ENCODE measurements at regions not wholly inside any gene's neighbourhood (a gene's known extent, or its start where the extent isn't known, plus 50 kb on each side); places are given as distances from the start of the nearest gene placed in this dataset.
"Not testable (repeated sequence)": the region's sequence is repeated elsewhere in the genome, so short reads cannot be mapped to it uniquely, and the experiment has no call there.

DNA sequence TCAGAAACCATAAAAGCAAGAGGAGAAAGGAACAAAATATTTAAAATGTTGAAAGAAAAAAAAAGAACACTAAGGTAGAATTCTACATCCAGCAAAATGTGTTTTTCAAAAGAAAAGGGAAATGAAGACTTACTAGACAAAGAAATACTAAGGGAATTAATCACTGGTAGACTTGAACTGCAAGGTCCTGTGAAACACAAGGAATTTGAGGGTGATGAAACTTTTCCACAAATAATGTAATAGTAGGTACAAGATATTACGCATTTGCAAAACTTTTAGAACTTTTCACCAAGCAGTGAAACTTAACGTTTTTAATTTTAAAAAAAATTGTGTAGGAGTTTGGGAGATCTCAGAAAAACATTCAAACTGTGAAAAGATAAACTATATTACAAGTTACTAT lies 180.3 kb upstream of the MAGEB16 start:
- no peak overlapping the region for H3K4me3 ChIP-seq (ENCODE audit: low read depth, low read length)
- DNase-seq (ENCODE audit: low read depth): no peak
- TF ChIP-seq, protein P1, sequence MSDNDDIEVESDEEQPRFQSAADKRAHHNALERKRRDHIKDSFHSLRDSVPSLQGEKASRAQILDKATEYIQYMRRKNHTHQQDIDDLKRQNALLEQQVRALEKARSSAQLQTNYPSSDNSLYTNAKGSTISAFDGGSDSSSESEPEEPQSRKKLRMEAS (IDR thresholded peaks at IDR 0.05; ENCODE audit: low read depth, low read length): no peak
- TF ChIP-seq POLR2A (IDR thresholded peaks at IDR 0.05; ENCODE audit: extremely low read depth, insufficient read length): no peak
- TF ChIP-seq, protein P2, sequence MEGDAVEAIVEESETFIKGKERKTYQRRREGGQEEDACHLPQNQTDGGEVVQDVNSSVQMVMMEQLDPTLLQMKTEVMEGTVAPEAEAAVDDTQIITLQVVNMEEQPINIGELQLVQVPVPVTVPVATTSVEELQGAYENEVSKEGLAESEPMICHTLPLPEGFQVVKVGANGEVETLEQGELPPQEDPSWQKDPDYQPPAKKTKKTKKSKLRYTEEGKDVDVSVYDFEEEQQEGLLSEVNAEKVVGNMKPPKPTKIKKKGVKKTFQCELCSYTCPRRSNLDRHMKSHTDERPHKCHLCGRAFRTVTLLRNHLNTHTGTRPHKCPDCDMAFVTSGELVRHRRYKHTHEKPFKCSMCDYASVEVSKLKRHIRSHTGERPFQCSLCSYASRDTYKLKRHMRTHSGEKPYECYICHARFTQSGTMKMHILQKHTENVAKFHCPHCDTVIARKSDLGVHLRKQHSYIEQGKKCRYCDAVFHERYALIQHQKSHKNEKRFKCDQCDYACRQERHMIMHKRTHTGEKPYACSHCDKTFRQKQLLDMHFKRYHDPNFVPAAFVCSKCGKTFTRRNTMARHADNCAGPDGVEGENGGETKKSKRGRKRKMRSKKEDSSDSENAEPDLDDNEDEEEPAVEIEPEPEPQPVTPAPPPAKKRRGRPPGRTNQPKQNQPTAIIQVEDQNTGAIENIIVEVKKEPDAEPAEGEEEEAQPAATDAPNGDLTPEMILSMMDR (IDR thresholded peaks at IDR 0.05; ENCODE audit: low read depth, low read length): no peak

DNA sequence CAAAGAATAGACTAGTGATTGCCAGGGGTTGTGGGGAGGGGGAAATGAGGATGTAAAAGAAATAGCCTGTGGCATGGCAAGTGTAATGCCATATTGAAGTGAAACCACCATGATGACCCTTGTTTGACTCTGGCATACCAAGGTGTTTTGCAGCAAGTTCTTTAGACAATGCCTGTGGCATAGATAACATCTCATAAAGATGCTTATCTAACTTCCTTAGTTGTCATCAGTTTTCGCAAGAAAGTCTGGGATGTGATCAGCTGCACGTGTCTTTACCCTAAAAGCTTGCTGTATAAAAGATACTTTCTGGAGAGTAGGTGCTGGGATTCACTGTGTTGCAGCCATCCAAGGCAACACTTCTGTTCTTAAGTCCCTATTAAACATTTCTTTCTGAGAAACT lies 176.1 kb upstream of the MAGEB16 start:
- no peak overlapping the region for H3K4me3 ChIP-seq (ENCODE audit: low read depth, low read length)
- TF ChIP-seq, protein P2 (IDR thresholded peaks at IDR 0.05; ENCODE audit: low read depth, low read length): no peak
- TF ChIP-seq MYC (IDR thresholded peaks at IDR 0.05; ENCODE audit: low read depth, low read length): no peak
- TF ChIP-seq, protein P1 (IDR thresholded peaks at IDR 0.05; ENCODE audit: low read depth, low read length): no peak
- TF ChIP-seq POLR2A (IDR thresholded peaks at IDR 0.05; ENCODE audit: extremely low read depth, insufficient read length): no peak
- peak; percentile 9 for DNase-seq (ENCODE audit: low read depth)

DNA sequence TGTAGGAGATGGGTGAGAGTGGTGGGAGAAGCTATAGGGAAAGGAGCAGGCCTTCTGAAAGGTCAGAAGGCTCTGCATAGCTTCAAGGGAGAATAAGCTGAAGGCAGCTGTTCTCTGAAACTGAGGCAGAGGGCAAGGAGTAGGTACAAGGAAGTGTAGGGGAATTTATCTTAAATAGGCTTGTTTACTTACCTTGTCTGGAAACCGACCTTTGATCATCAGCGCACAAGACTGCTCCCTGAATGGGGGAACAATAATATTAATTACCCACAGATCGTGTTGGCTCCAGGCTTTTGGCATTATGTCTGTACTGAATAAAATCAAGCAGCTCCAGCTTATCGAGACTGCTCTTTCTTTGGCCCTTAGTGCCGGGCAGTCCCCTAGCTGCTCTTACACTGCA lies 175.5 kb upstream of the MAGEB16 start:
- TF ChIP-seq POLR2A (IDR thresholded peaks at IDR 0.05; ENCODE audit: extremely low read depth, insufficient read length): no peak
- TF ChIP-seq, protein P2 (IDR thresholded peaks at IDR 0.05; ENCODE audit: low read depth, low read length): no peak
- TF ChIP-seq, protein P1 (IDR thresholded peaks at IDR 0.05; ENCODE audit: low read depth, low read length): no peak
- no peak for TF ChIP-seq MYC (IDR thresholded peaks at IDR 0.05; ENCODE audit: low read depth, low read length)
- DNase-seq (ENCODE audit: low read depth): no peak
- no peak overlapping the region for H3K4me3 ChIP-seq (ENCODE audit: low read depth, low read length)

DNA sequence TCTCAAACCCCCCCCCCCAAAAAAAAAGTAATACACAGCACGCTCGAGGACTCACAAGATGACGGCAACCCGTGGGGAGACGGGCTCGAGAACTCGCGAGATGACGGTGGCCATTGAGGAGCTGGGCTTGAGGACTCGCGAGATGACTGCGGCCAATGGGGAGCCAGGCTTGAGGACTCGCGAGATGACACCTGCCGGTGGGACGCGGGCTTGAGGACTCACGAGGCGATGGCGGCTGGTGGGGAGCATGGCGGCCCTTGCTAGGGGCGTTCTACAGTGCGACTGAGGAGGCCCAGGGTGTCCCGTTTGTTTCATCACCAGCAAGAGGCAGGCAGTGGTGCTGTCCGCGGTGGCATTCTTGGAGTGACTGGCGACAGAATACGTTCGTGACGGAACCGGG lies 172.4 kb upstream of the MAGEB16 start:
- no peak overlapping the region for H3K4me3 ChIP-seq (ENCODE audit: low read depth, low read length)
- TF ChIP-seq POLR2A (IDR thresholded peaks at IDR 0.05; ENCODE audit: extremely low read depth, insufficient read length): no peak
- no peak for TF ChIP-seq MYC (IDR thresholded peaks at IDR 0.05; ENCODE audit: low read depth, low read length)
- TF ChIP-seq, protein P2 (IDR thresholded peaks at IDR 0.05; ENCODE audit: low read depth, low read length): no peak
- TF ChIP-seq, protein P1 (IDR thresholded peaks at IDR 0.05; ENCODE audit: low read depth, low read length): no peak
- no peak for DNase-seq (ENCODE audit: low read depth)

DNA sequence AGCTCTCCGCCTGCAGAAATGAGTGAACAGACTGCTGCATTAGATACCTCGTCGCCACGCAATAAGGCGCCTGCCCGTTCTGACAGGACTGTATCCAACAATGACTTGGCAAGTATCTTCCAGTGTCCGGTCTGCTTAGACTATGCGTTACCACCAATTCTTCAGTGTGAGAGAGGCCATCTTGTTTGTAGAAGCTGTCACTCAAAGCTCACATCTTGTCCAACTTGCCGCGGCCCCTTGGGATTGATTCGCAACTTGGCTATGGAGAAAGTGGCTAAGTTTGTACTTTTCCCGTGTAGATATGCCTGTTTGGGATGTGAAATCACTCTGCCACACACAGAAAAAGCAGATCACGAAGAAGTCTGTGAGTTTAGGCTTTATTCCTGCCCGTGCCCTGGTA lies 172.0 kb upstream of the MAGEB16 start:
- H3K4me3 ChIP-seq (ENCODE audit: low read depth, low read length): no peak overlapping the region
- DNase-seq (ENCODE audit: low read depth): no peak
- TF ChIP-seq, protein P2 (IDR thresholded peaks at IDR 0.05; ENCODE audit: low read depth, low read length): no peak
- TF ChIP-seq MYC (IDR thresholded peaks at IDR 0.05; ENCODE audit: low read depth, low read length) (no peak), POLR2A (IDR thresholded peaks at IDR 0.05; ENCODE audit: extremely low read depth, insufficient read length) (no peak)
- TF ChIP-seq, protein P1 (IDR thresholded peaks at IDR 0.05; ENCODE audit: low read depth, low read length): no peak

DNA sequence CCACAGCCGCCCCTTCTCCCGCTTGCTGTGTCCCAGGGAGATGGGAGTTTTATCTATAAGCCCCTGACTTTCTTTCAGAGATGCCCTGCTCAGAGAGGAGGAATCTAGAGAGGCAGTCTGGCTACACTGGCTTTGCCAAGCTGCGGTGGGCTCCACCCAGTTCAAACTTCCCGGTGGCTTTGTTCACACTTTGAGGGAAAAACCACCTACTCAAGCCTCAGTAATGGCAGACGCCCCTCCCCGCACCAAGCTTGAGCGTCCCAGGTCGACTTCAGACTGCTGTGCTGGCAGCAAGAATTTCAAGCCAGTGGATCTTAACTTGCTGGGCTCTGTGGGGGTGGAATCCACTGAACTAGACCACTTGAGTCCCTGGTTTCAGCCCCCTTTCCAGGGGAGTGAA lies 162.2 kb upstream of the MAGEB16 start:
- not testable (repeated sequence) for DNase-seq (ENCODE audit: low read depth); H3K4me3 ChIP-seq (ENCODE audit: low read depth, low read length)

Measured in NB4 (cell line).